GM12878 (cell line): ENCODE measurements at regions not wholly inside any gene's neighbourhood (a gene's known extent, or its start where the extent isn't known, plus 50 kb on each side); places are given as distances from the start of the nearest gene placed in this dataset.

Experiments used
- ELK1 ChIP-seq: IDR thresholded peaks from 2 replicates; pipeline ENCODE4 v1.6.1; 2012; ENCODE audit warnings: low read depth, low read length, improper control_type of control experiment
- IKZF2 ChIP-seq, 2 experiments: fragments of 450-650 bp; IDR thresholded peaks; 2 replicates each; pipeline ENCODE4 v1.6.1; 2017; ENCODE audit warnings: mild to moderate bottlenecking in 2 of 2, moderate library complexity in 2 of 2
- MEF2A ChIP-seq: IDR thresholded peaks from 2 replicates; pipeline ENCODE4 v1.6.1; 2011; ENCODE audit warnings: low read depth, mild to moderate bottlenecking, low read length, moderate library complexity; ENCODE audit not compliant: insufficient read depth
- NFXL1 ChIP-seq: fragments of 450-650 bp; IDR thresholded peaks from 2 replicates; pipeline ENCODE4 v1.6.1; 2017; ENCODE audit warnings: antibody characterized with exemption, mild to moderate bottlenecking, borderline replicate concordance
- POLR2AphosphoS5 ChIP-seq: IDR thresholded peaks from 2 replicates; pipeline ENCODE4 v1.6.1; 2011; ENCODE audit warnings: mild to moderate bottlenecking, low read length, inconsistent platforms
- RELA ChIP-seq: fragments of 450-650 bp; IDR thresholded peaks from 2 replicates; pipeline ENCODE4 v1.8.0; 2014; ENCODE audit warnings: borderline replicate concordance; ENCODE audit not compliant: partially characterized antibody
- RELB ChIP-seq: fragments of 450-650 bp; IDR thresholded peaks from 2 replicates; pipeline ENCODE4 v1.6.1; 2017; ENCODE audit warnings: low read depth, mild to moderate bottlenecking, moderate library complexity
- SIN3A ChIP-seq: IDR thresholded peaks from 2 replicates; pipeline ENCODE4 v1.6.1; 2012; ENCODE audit warnings: low read depth, low read length, improper control_type of control experiment
- STAT3 ChIP-seq: IDR thresholded peaks from 2 replicates; pipeline ENCODE4 v1.6.1; 2011; ENCODE audit warnings: low read depth, low read length, improper control_type of control experiment
- TBL1XR1 ChIP-seq: IDR thresholded peaks from 2 replicates; pipeline ENCODE4 v1.6.1; 2012; ENCODE audit warnings: low read depth, low read length, improper control_type of control experiment
- ZBTB33 ChIP-seq: fragments of 450-650 bp; IDR thresholded peaks from 2 replicates; pipeline ENCODE4 v1.6.1; 2017; ENCODE audit warnings: mild to moderate bottlenecking

- TF ChIP-seq RELB = no peak
- no peak for TF ChIP-seq TBL1XR1
- TF ChIP-seq POLR2AphosphoS5 = no peak
- TF ChIP-seq RELA = no peak
- no peak for TF ChIP-seq STAT3
- no peak for TF ChIP-seq IKZF2 (IDR thresholded peaks at IDR 0.05)
- no peak for TF ChIP-seq ELK1
- TF ChIP-seq NFXL1 = no peak
- no peak for TF ChIP-seq MEF2A
- TF ChIP-seq ZBTB33 = no peak
- no peak for TF ChIP-seq SIN3A
Measured at GRCh38 chr14:106610691-106611090, 1084.3 kb downstream of the TMEM121 start (continued).
